ENCODE measurements at regions not wholly inside any gene's neighbourhood (a gene's known extent, or its start where the extent isn't known, plus 50 kb on each side); places are given as distances from the start of the nearest gene placed in this dataset.

DNA sequence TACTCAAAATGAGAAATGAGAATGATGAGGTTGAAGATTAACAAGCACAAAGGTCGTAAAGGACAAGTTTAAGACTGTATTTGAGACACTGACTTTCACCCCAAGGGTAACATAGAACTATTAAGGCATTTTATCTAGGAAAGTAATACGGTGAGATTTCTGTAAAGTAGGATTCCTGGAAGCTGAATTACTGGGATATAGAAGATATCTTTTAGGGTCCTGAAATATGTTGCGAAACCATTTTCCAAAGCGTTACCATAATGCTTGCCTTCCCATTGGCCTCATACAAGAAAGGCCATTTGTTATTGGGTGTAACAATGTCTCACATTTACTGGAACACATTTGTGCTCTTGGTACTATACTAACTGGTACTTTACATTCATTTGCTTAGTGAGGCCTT lies 1185.9 kb upstream of the TENM4 start:
- Histone ChIP-seq H3K9me3 (ENCODE audit: control insufficient read depth, insufficient read depth, low read length) (no peaks in the 10 kb centered on the region), H3K27ac (ENCODE audit: low read depth, low read length) (no peak overlapping the region), H3K27me3 (ENCODE audit: control insufficient read depth, insufficient read depth, low read length) (no peaks in the 10 kb centered on the region), H3K4me3 (ENCODE audit: low read depth, low read length) (no peak overlapping the region)
- DNase-seq (ENCODE audit: low read depth, low spot score) = no peak
- CTCF ChIA-PET = no interaction called here
- POLR2A ChIA-PET = no interaction called here
- TF ChIP-seq, protein P1, sequence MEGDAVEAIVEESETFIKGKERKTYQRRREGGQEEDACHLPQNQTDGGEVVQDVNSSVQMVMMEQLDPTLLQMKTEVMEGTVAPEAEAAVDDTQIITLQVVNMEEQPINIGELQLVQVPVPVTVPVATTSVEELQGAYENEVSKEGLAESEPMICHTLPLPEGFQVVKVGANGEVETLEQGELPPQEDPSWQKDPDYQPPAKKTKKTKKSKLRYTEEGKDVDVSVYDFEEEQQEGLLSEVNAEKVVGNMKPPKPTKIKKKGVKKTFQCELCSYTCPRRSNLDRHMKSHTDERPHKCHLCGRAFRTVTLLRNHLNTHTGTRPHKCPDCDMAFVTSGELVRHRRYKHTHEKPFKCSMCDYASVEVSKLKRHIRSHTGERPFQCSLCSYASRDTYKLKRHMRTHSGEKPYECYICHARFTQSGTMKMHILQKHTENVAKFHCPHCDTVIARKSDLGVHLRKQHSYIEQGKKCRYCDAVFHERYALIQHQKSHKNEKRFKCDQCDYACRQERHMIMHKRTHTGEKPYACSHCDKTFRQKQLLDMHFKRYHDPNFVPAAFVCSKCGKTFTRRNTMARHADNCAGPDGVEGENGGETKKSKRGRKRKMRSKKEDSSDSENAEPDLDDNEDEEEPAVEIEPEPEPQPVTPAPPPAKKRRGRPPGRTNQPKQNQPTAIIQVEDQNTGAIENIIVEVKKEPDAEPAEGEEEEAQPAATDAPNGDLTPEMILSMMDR (IDR thresholded peaks at IDR 0.05; ENCODE audit: low read depth, low read length) = no peak

DNA sequence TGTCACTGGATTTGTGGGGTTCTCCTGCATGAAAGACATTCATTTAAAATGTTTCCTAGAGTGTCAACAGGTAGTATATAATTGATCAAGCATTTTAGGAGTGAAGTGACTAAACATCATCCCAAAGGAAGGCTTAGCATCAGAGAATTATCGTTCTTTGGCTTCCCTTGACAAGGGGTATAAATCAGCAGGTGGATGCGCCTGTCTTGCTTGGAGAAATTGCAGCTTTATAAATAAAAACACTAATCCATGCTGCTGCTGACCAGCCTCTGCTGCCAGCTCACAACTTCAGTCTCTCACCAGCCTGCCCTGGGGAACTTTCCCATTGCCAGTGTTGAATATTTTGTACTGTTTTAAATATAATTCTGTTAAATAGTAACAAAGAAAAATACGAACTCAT lies 1184.7 kb upstream of the TENM4 start:
- Histone ChIP-seq H3K27me3 (ENCODE audit: control insufficient read depth, insufficient read depth, low read length) (no peaks in the 10 kb centered on the region), H3K9me3 (ENCODE audit: control insufficient read depth, insufficient read depth, low read length) (no peaks in the 10 kb centered on the region), H3K4me3 (ENCODE audit: low read depth, low read length) (no peak overlapping the region), H3K27ac (ENCODE audit: low read depth, low read length) (no peak overlapping the region)
- ChIA-PET CTCF (interaction anchor here (0.6 kb wide), 1 partner anchor 13 kb away, joined by 4 read pairs; no protein-coding TSS in a partner anchor), POLR2A (no interaction called here)
- DNase-seq (ENCODE audit: low read depth, low spot score) = no peak
- TF ChIP-seq, protein P1 (IDR thresholded peaks at IDR 0.05; ENCODE audit: low read depth, low read length) = no peak

DNA sequence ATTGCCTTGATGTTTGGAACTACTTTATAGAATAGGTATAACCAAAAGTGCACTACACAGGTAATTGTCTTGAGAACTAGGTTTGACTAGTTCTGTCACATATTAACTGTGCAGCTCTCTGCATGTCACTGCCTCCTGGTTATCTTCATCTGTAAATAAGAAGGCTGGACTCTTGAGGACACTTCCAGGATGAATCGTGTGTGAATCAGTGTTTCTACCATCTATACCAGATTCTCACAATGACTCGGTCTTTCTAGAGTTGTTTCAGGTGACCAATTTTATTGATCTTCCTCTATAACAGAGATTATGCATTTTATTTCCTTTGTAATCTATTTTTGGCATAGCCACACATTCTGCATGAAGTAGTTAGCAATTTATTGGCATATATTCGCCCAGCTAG lies 1181.0 kb upstream of the TENM4 start:
- POLR2A ChIA-PET = no interaction called here

DNA sequence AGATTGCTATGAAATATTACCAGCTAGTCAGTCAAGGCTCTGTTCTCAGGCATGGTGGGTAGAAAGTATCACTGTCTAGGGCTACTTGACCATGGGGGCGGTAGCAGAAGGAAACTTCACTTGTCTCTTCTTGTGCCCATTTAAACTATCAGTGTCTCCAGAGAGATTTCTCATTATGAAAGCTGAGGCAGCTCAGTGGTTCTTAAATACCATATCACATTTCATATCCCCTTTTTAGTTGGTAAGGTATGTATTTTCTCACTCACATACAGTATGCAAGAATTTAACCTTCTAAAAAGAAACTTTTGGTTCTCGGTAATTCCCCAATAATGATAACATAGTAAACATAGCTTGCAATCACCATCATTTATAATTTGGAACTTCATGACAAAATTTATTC lies 1180.0 kb upstream of the TENM4 start:
- Histone ChIP-seq H3K4me3 (ENCODE audit: low read depth, low read length) (no peak overlapping the region), H3K27ac (ENCODE audit: low read depth, low read length) (no peak overlapping the region), H3K27me3 (ENCODE audit: control insufficient read depth, insufficient read depth, low read length) (no peaks in the 10 kb centered on the region), H3K9me3 (ENCODE audit: control insufficient read depth, insufficient read depth, low read length) (no peaks in the 10 kb centered on the region)
- no peak for DNase-seq (ENCODE audit: low read depth, low spot score)
- POLR2A ChIA-PET = no interaction called here
- TF ChIP-seq, protein P1 (IDR thresholded peaks at IDR 0.05; ENCODE audit: low read depth, low read length) = no peak
- CTCF ChIA-PET = no interaction called here

More for the DNA sequence above, 1181.0 kb upstream of the TENM4 start:
- TF ChIP-seq, protein P1 (IDR thresholded peaks at IDR 0.05; ENCODE audit: low read depth, low read length) = no peak
- CTCF ChIA-PET = no interaction called here
- Histone ChIP-seq H3K27ac (ENCODE audit: low read depth, low read length) (no peak overlapping the region), H3K27me3 (ENCODE audit: control insufficient read depth, insufficient read depth, low read length) (no peaks in the 10 kb centered on the region), H3K4me3 (ENCODE audit: low read depth, low read length) (no peak overlapping the region), H3K9me3 (ENCODE audit: control insufficient read depth, insufficient read depth, low read length) (no peaks in the 10 kb centered on the region)
- DNase-seq (ENCODE audit: low read depth, low spot score) = no peak

DNA sequence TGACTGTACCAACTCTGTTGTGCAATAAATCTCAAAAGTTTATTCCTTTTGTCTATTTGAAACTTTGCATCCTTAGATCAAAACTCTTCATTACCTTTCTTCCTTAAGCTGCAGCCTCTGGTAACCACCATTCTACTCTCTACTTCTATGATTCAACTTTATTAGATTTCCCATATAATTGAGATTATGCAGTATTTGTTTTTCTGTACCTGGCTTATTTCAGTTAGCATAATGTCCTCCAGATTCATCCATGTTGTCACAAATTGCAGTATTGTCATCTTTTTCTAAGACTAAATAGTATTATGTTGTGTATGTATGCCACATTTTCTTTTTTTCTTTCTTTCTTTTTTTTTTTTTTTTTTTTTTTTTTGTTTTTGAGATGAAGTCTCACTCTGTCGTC lies 1176.3 kb upstream of the TENM4 start:
- no peaks in the 10 kb centered on the region for H3K27me3 ChIP-seq (ENCODE audit: control insufficient read depth, insufficient read depth, low read length)
- POLR2A ChIA-PET = no interaction called here
- TF ChIP-seq, protein P1 (IDR thresholded peaks at IDR 0.05; ENCODE audit: low read depth, low read length) = no peak
- no peak overlapping the region for H3K27ac ChIP-seq (ENCODE audit: low read depth, low read length)
- CTCF ChIA-PET = no interaction called here
- no peaks in the 10 kb centered on the region for H3K9me3 ChIP-seq (ENCODE audit: control insufficient read depth, insufficient read depth, low read length)
- no peak for DNase-seq (ENCODE audit: low read depth, low spot score)
- no peak overlapping the region for H3K4me3 ChIP-seq (ENCODE audit: low read depth, low read length)
